Activated CD8-positive, alpha-beta memory T cell treated with anti-CD3 and anti-CD28 coated beads, Interleukin-2, amount 50 U/mL, for 48 hours (primary cell): ENCODE measurements at regions not wholly inside any gene's neighbourhood (a gene's known extent, or its start where the extent isn't known, plus 50 kb on each side); places are given as distances from the start of the nearest gene placed in this dataset.
"Not testable (repeated sequence)": the region's sequence is repeated elsewhere in the genome, so short reads cannot be mapped to it uniquely, and the experiment has no call there.

Experiments
- DNase-seq: peaks from one replicate; pipeline ENCODE4 v3.0.0-alpha.2; 2020

GRCh38 chr6:9225441-9225871 lies 790.1 kb upstream of the SLC35B3 start:
- DNase-seq = no peak

- no peak for DNase-seq
Measured at GRCh38 chr6:9224539-9224938, 789.2 kb upstream of the SLC35B3 start.

GRCh38 chr6:9213717-9214116 lies 778.4 kb upstream of the SLC35B3 start:
- not testable (repeated sequence) for DNase-seq

GRCh38 chr6:9208966-9209365 lies 773.6 kb upstream of the SLC35B3 start:
- DNase-seq = no peak

- no peak for DNase-seq
Measured at GRCh38 chr6:9205645-9206044, 770.3 kb upstream of the SLC35B3 start.

GRCh38 chr6:9204171-9204570 lies 768.8 kb upstream of the SLC35B3 start:
- no peak for DNase-seq

GRCh38 chr6:9200712-9201111 lies 765.4 kb upstream of the SLC35B3 start:
- DNase-seq = no peak

GRCh38 chr6:9197726-9198125 lies 762.4 kb upstream of the SLC35B3 start:
- DNase-seq = no peak

- DNase-seq = no peak
Measured at GRCh38 chr6:9195322-9195721, 760.0 kb upstream of the SLC35B3 start.

GRCh38 chr6:9192405-9192909 lies 757.1 kb upstream of the SLC35B3 start:
- DNase-seq = no peak

- no peak for DNase-seq
Measured at GRCh38 chr6:9186148-9186547, 750.8 kb upstream of the SLC35B3 start.

- no peak for DNase-seq
Measured at GRCh38 chr6:9178071-9178470, 742.7 kb upstream of the SLC35B3 start.

- no peak for DNase-seq
Measured at GRCh38 chr6:9173229-9173628, 737.9 kb upstream of the SLC35B3 start.

GRCh38 chr6:9172096-9172495 lies 736.8 kb upstream of the SLC35B3 start:
- DNase-seq = no peak

GRCh38 chr6:9168669-9169068 lies 733.3 kb upstream of the SLC35B3 start:
- DNase-seq = no peak

GRCh38 chr6:9161731-9162130 lies 726.4 kb upstream of the SLC35B3 start:
- no peak for DNase-seq

- DNase-seq = no peak
Measured at GRCh38 chr6:9159051-9159450, 723.7 kb upstream of the SLC35B3 start.

GRCh38 chr6:9155836-9156235 lies 720.5 kb upstream of the SLC35B3 start:
- no peak for DNase-seq

GRCh38 chr6:9143140-9143539 lies 707.8 kb upstream of the SLC35B3 start:
- no peak for DNase-seq

GRCh38 chr6:9140951-9141460 lies 705.7 kb upstream of the SLC35B3 start:
- no peak for DNase-seq

- no peak for DNase-seq
Measured at GRCh38 chr6:9140172-9140571, 704.8 kb upstream of the SLC35B3 start.

GRCh38 chr6:9139746-9140145 lies 704.4 kb upstream of the SLC35B3 start:
- no peak for DNase-seq

- no peak for DNase-seq
Measured at GRCh38 chr6:9138936-9139335, 703.6 kb upstream of the SLC35B3 start.

GRCh38 chr6:9136141-9136822 lies 700.9 kb upstream of the SLC35B3 start:
- no peak for DNase-seq

- DNase-seq = no peak
Measured at GRCh38 chr6:9131616-9132015, 696.3 kb upstream of the SLC35B3 start.
